ENCODE measurements at regions not wholly inside any gene's neighbourhood (a gene's known extent, or its start where the extent isn't known, plus 50 kb on each side); places are given as distances from the start of the nearest gene placed in this dataset.

DNA sequence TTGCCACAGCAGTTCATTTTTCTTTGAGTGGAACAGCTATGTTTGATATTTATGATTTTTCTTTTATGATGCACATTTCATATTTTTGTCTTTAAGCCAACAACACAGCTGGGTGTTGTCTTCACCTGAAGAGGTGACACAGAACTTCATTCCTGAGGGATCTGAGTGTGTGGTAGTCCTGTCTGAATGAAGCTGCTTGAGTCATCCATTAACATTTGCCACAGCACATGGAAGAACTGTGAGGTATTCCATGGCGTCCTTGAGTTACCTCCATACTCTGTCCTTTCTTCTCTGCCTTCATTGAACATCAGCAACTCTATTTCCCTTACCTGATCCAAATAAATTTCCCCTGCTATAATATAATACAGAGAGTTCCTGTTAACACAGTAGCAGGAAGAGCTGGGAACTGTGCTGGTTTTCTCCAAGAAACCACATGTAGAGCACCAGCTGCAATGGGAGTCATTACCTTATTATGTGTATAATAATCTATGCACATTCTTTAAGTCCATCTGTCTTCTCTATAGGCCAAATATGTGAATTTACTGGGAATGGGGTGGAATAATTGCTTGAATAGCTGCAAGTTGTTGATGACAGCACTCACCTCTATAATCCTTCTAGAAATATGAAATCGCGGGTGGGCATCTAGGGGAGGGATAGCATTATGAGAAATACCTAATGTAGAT lies 72.4 kb upstream of the TAC1 start:
- Mint-ChIP-seq H3K4me3 (no peak overlapping the region), H3K9me3 (no peaks in the 10 kb centered on the region), H3K4me1 (ENCODE audit: low read depth) (no peaks in the 10 kb centered on the region), H3K36me3 (ENCODE audit: low read depth) (no peaks in the 10 kb centered on the region), H3K27me3 (no peaks in the 10 kb centered on the region), H3K27ac (no peak overlapping the region)
- intact Hi-C loops (cut with micrococcal nuclease): no loop called here

DNA sequence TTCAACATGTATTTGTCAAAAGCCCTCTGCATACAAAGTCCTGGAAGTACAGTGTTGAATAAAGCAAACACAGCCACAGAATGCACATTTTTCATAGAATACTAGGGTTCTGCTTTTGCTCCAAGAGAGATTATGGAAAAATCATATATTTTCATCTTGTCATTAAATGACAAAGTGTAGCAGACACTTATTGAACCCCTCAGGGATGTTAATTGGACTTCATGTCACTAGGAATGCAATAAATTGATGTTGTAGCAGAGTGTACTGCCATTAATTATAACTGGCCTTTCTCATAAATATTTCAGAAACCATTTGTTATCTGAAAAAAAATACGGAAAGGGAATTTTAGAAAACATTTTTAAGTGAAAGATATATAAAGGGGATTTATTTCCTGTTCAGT lies 64.5 kb upstream of the TAC1 start:
- Mint-ChIP-seq H3K36me3 (ENCODE audit: low read depth) (no peaks in the 10 kb centered on the region), H3K4me3 (no peak overlapping the region), H3K27me3 (no peaks in the 10 kb centered on the region), H3K9me3 (no peaks in the 10 kb centered on the region), H3K27ac (no peak overlapping the region), H3K4me1 (ENCODE audit: low read depth) (no peaks in the 10 kb centered on the region)
- intact Hi-C loops (cut with micrococcal nuclease): no loop called here

DNA sequence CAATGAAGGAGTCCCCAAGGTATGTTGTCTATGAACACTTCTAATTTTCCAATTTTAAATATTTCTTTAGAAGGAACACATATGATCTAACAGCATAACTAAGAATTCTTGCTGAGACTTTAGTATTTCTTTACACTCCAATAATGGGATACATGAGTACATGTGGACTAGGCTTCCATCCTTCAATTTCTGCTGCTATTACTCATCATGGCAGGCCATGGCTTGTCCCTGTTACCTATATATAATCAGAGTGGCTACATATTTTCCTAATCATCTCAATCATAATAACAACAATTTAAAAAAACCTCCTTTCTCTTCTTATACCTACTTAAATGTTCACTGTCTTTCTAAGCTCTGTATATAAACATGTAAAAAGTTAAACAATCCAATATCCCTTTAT lies 60.3 kb upstream of the TAC1 start:
- H3K27me3 Mint-ChIP-seq: no peaks in the 10 kb centered on the region
- H3K36me3 Mint-ChIP-seq (ENCODE audit: low read depth): no peaks in the 10 kb centered on the region
- intact Hi-C loops (cut with micrococcal nuclease): no loop called here
- no peaks in the 10 kb centered on the region for H3K9me3 Mint-ChIP-seq
- H3K4me3 Mint-ChIP-seq: no peak overlapping the region
- H3K4me1 Mint-ChIP-seq (ENCODE audit: low read depth): no peaks in the 10 kb centered on the region
- H3K27ac Mint-ChIP-seq: no peak overlapping the region

DNA sequence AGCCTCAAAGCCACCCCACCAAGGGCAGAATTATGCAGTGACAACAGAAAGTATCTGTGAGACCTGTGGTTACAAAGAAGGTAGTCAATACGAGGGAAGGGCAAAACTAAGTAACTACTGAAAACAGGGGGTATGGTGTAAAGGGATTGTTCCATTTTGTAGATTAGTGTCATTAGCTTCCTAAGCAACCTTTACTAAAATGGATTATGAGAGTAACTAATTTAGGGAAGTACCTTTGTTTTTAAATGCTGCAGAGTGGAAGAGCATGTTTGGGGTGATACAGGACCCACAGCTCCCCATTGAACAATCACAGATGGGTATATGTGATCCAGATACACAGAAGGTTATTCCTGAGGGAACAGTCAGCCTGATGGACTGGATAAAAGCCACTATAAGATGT lies 51.3 kb upstream of the TAC1 start:
- H3K4me3 Mint-ChIP-seq: no peak overlapping the region
- H3K36me3 Mint-ChIP-seq (ENCODE audit: low read depth): no peaks in the 10 kb centered on the region
- no peaks in the 10 kb centered on the region for H3K9me3 Mint-ChIP-seq
- intact Hi-C loops (cut with micrococcal nuclease): no loop called here
- no peaks in the 10 kb centered on the region for H3K27me3 Mint-ChIP-seq
- no peak overlapping the region for H3K27ac Mint-ChIP-seq
- H3K4me1 Mint-ChIP-seq (ENCODE audit: low read depth): no peaks in the 10 kb centered on the region
